GM19025 (cell line): ENCODE measurements at regions not wholly inside any gene's neighbourhood (a gene's known extent, or its start where the extent isn't known, plus 50 kb on each side); places are given as distances from the start of the nearest gene placed in this dataset.
"Not testable (repeated sequence)": the region's sequence is repeated elsewhere in the genome, so short reads cannot be mapped to it uniquely, and the experiment has no call there.

Experiments used
- ATAC-seq: cut with Tn5 transposase; IDR thresholded peaks from one replicate; pipeline ENCODE4 v1.9.1; 2021; ENCODE audit warnings: mild to moderate bottlenecking, low read depth, moderate library complexity; ENCODE audit not compliant: unreplicated experiment

- ATAC-seq = no peak
Measured at GRCh38 chr1:186775881-186776560, 52.7 kb upstream of the PLA2G4A start.

- ATAC-seq = no peak
Measured at GRCh38 chr1:186775036-186775435, 53.7 kb upstream of the PLA2G4A start.

DNA sequence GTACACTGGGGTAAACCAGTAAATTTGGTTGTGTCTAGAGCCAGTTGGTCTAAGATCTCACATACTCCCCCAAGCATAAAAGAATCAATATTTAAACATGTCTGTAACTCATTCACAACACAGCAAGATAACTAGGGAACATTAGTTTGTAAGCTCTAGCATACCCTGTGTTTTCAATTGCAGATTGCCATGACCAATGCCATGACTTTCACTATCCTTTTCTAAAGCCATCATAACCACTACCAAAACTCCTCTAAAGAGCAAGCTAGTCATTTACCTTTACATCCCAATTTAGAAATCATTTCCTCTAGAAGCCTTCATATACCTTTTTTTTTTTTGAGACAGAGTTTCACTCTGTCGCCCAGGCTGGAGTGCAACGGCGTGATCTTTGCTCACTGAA, 56.5 kb upstream of the PLA2G4A start:
- peak; percentile 48 for ATAC-seq

DNA sequence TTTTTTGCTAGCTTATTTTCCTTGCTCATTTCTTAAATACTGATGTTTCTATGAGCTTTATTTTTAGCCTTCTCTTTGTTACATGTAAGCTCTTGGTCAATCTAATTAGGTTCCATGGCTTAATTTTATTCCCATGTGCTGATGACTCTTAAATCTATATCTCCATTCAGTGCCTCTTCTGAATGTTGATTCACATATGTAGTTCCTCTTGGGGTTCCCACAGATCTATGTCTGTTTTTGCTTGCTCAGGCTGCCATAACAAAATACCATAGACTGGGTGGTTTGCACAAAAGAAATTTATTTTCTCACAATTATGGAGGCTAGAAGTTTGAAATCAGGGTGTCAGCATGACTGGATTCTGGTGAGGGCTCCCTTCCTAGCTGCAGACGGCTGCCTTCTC, 58.3 kb upstream of the PLA2G4A start:
- ATAC-seq = no peak

GRCh38 chr1:186768906-186769305, 59.8 kb upstream of the PLA2G4A start:
- ATAC-seq = peak; percentile 68

GRCh38 chr1:186765446-186765845, 63.3 kb upstream of the PLA2G4A start:
- no peak for ATAC-seq

GRCh38 chr1:186763107-186763506, 65.6 kb upstream of the PLA2G4A start:
- no peak for ATAC-seq

- ATAC-seq = no peak
Measured at GRCh38 chr1:186762653-186763052, 66.1 kb upstream of the PLA2G4A start.

DNA sequence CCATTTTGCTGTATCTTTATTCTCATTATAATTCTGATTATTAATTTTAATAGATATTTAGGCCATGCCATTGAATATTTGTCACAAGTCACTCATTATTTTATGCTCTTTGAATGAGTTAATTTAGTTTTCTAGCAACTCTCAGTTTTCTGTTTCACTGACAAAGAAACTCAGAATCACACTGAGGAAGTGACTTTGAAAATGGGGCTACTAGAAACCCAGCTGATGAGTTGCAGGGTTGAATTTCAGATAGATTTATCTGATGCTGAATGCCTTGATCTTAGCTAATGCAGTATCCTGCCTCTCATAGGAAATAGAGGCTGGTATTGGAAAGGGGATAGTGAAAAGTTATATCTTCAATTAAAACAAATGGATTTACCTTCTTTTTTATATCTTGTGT, 67.4 kb upstream of the PLA2G4A start:
- no peak for ATAC-seq

GRCh38 chr1:186760446-186760845, 68.3 kb upstream of the PLA2G4A start:
- no peak for ATAC-seq

GRCh38 chr1:186758896-186759606, 69.7 kb upstream of the PLA2G4A start:
- not testable (repeated sequence) for ATAC-seq

DNA sequence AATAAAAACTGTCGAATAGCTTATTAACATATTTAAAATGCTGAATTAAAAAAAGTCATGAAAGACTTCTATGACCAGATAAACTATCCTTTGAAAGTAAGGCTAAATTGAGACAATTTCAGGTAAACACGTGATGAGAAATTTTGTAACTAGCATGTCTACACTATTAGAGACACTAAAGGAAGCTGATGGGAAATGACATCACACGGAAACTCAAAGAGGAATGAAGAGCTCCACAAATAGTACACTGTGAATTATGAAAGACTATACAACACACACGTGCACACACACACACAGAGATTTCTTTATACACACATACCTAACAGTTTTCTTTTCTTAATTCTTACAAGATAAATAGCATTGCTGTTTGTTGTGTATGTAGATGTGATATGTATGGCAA, 70.9 kb upstream of the PLA2G4A start:
- no peak for ATAC-seq

DNA sequence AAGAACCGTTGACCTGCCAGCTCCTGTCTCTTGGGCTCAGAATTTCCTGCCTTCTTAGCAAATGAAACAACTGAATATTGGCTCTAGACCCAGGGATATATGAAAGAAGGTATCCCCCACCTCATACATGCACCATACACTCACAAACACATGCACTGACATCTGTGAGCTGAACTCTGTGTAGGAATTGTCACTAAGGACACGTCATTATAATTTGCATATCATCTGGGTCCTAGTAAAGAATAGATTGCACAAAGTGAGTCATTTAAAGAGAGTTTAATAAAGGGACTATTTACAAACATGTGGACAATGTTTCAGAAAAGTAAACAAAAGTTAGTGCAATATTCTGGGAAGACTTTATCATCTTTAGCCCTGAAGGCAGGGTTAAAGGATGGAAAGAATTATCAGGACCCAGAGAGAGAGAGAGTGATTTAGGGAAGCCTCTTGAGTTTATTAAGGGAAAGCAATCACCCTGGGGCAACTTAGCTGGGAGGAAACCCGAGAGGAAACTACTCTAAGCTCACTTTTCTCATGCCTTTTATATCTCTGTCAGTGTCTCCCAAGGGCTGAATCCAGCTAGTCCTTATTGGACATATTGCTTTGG, 74.1 kb upstream of the PLA2G4A start:
- ATAC-seq = no peak

DNA sequence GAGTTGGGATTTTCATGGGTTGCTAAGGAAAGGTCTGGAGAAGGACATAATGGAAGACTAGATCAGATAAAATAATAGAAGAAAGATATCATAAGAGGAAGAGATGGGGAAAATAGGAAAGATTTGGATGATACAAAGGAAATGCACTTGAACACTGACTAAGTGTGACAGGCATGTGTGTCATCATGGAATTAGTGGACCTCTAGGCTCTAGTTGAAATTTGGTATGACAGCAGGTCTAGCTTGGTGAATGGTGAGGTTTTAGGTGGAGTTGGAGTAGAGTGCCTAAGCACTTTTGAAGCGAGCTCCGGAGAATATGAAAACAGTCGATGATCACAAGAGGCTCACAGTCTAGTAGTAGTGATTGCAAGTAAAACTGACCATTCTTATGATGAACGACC, 73.0 kb upstream of the PTGS2 start:
- no peak for ATAC-seq

- no peak for ATAC-seq
Measured at GRCh38 chr1:186750257-186750656, 70.0 kb upstream of the PTGS2 start.

- no peak for ATAC-seq
Measured at GRCh38 chr1:186749820-186750219, 69.6 kb upstream of the PTGS2 start.

- no peak for ATAC-seq
Measured at GRCh38 chr1:186747661-186748060, 67.4 kb upstream of the PTGS2 start.

DNA sequence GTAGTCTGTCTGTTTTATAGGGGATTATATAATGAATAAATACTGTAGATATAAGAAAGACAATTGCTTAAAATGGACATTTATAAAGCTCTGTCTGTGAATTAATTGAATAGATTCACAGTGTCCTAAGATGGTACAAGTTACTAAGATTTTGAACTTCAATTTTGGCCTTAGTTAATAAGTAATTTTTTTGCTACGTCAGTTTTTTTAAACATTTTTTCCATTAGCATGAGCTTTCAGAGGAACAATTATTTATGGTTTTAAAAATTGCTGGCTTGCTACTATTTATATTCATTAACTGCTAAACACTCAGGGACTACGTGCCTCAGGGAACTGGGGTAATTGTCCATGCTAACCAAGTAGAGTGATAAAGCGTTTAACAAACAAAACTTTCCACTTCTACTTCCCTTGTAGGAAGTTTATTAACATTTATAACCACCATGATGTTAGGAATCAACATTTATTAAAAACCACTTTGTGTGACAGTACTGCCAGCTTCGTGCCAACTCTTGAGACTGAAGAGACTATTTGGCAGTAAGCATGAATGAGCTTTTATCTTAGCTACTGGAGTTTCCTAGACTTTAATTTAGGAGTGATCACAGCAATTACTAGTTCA, 65.4 kb upstream of the PTGS2 start:
- ATAC-seq = no peak

DNA sequence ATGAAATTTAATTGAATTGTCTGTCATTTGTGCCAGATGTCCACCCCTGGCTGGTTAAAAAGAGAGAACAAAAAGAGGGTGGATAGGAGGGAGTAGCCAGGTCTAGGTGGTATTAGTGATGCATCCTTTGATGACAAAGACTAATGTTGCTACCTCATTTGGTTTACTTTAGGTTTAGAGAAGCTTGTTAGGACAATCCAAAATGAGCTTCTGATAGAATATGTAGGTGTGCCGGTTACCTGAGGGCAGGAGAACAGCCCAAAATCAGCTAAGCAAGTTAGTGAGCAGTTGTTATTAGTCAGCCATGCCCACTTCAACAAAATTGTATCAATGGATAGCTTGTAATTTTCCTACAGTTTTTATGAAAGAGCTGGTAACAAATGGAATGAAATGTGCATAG, 61.4 kb upstream of the PTGS2 start:
- ATAC-seq = no peak

- no peak for ATAC-seq
Measured at GRCh38 chr1:186740324-186740723, 60.1 kb upstream of the PTGS2 start.

- ATAC-seq = no peak
Measured at GRCh38 chr1:186739515-186739914, 59.3 kb upstream of the PTGS2 start.
